Neuron (in vitro differentiated cells): ENCODE measurements at regions not wholly inside any gene's neighbourhood (a gene's known extent, or its start where the extent isn't known, plus 50 kb on each side); places are given as distances from the start of the nearest gene placed in this dataset.

ENCODE experiments used
- H2AFZ ChIP-seq: one replicate; pipeline ENCODE4 v1.6.1; 2013; ENCODE audit warnings: low read depth, mild to moderate bottlenecking, inconsistent platforms, low read length, moderate library complexity
- H3K27me3 ChIP-seq: one replicate; pipeline ENCODE4 v1.6.1; 2013; ENCODE audit warnings: low read length; ENCODE audit not compliant: insufficient read depth
- H3K36me3 ChIP-seq: one replicate; pipeline ENCODE4 v1.6.1; 2013; ENCODE audit warnings: low read length; ENCODE audit not compliant: insufficient read depth
- H3K4me1 ChIP-seq: one replicate; pipeline ENCODE4 v1.6.1; 2013; ENCODE audit warnings: low read length; ENCODE audit not compliant: insufficient read depth
- H3K4me3 ChIP-seq: 2 replicates; pipeline ENCODE4 v1.5.1; 2013; ENCODE audit warnings: mild to moderate bottlenecking, low read length, moderate library complexity
- H3K9me3 ChIP-seq: one replicate; pipeline ENCODE4 v1.6.1; 2013; ENCODE audit warnings: low read length

DNA sequence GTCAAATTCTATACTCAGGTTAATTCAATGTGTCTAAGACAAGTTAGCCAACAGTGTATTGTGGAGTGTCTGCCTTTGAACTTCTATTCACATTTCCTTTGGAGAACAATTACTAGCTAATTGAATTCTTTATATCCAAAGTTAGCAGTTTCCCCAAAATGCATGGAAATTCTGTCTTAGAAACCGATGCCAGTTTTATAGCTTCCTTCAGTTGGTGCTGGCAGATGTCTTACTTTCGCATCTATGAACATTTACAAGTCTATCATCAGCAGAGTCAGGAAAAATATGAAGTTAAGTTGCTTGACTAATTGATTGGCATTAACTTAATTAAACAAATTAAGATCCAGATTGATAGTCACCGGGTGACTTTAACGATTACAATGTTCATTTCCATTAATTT, 527.6 kb upstream of the CDH18 start:
- no peaks in the 10 kb centered on the region for H3K36me3 ChIP-seq
- H3K27me3 ChIP-seq = no peaks in the 10 kb centered on the region
- no peak overlapping the region for H3K4me3 ChIP-seq
- H2AFZ ChIP-seq = no peak overlapping the region
- no peaks in the 10 kb centered on the region for H3K9me3 ChIP-seq
- H3K4me1 ChIP-seq = no peaks in the 10 kb centered on the region

DNA sequence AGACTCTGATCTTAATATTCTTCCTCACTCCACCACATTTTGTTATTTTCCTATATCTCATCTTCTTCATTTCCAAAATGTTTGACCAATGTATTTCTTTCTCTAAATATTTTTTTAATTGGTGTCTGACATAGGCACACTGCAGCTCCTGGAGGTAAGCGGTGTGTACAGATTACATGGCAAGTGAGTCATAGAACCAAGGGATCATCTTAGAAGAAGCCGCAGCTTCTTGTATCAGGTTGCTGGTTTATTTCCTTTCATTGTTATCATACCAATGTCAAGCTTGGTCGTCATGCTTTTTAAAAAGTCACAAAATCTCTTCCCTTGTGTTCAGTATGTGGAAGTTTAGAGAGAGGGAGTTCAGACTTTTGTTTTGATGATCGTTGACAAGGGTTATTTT, 526.1 kb upstream of the CDH18 start:
- Histone ChIP-seq H3K4me3 (no peak overlapping the region), H3K9me3 (no peaks in the 10 kb centered on the region)

DNA sequence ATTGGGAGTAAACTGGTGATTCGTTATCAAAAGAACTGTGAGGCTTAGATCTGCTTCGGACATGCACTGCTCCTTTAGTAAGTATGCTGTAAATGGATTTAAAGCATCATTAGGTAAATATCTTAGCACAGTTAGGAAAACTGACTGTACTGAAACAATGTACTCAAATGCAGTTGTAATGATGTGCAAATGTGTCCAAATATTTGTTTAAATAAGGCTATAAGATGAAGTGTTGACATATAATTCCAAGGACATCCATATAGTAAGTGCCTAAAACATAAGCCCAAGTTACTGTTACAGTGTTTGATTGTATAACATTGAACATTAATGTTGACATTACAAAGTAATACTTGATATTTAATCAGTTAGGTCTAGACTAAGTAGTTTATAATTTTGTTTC, 512.5 kb upstream of the CDH18 start:
- no peak overlapping the region for H2AFZ ChIP-seq
- H3K27me3 ChIP-seq = no peaks in the 10 kb centered on the region
- no peaks in the 10 kb centered on the region for H3K9me3 ChIP-seq
- no peaks in the 10 kb centered on the region for H3K4me1 ChIP-seq
- no peaks in the 10 kb centered on the region for H3K36me3 ChIP-seq
- H3K4me3 ChIP-seq = no peak overlapping the region

More for the DNA sequence above, 526.1 kb upstream of the CDH18 start:
- Histone ChIP-seq H3K27me3 (no peaks in the 10 kb centered on the region), H2AFZ (no peak overlapping the region), H3K36me3 (no peaks in the 10 kb centered on the region), H3K4me1 (no peaks in the 10 kb centered on the region)

DNA sequence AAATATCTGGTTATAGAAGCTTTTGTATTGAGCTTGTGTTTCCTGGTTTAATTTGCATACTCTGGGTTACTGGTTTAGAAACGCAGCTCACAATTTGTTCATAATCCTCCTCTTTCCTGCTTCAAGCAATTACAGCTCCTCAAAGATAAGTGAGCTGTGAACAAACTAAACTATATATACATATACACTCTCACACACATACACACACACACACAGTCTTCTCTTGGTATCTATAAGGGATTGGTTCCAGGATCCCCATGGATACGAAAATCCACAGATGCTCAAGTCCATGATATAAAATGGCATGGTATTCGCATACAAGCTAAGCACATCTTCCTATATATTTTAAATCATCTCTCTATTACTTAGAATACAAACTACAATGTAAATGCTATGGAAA, 510.9 kb upstream of the CDH18 start:
- Histone ChIP-seq H3K36me3 (no peaks in the 10 kb centered on the region), H3K4me3 (no peak overlapping the region), H3K27me3 (no peaks in the 10 kb centered on the region), H3K4me1 (no peaks in the 10 kb centered on the region), H3K9me3 (no peaks in the 10 kb centered on the region), H2AFZ (no peak overlapping the region)

DNA sequence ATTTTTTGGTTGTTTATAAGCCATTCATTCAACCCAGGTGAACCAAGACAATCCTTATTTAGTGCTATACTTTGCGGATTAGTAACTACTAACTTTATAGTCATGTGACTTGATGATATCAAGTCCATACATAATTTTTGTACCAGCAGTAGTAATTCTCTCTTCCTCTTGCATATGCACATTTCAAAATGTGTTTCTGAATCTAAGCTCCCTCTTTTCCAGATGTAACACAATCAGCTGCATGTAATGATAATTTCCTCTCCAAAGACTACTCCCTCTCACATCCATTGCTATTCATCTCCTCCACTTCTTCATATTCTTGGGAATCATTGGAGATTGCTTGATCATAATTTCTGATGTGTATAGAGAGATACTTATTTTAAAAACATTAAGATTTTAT, 510.1 kb upstream of the CDH18 start:
- no peaks in the 10 kb centered on the region for H3K27me3 ChIP-seq
- H3K4me1 ChIP-seq = no peaks in the 10 kb centered on the region
- no peak overlapping the region for H2AFZ ChIP-seq
- no peak overlapping the region for H3K4me3 ChIP-seq
- H3K36me3 ChIP-seq = no peaks in the 10 kb centered on the region
- H3K9me3 ChIP-seq = no peaks in the 10 kb centered on the region

DNA sequence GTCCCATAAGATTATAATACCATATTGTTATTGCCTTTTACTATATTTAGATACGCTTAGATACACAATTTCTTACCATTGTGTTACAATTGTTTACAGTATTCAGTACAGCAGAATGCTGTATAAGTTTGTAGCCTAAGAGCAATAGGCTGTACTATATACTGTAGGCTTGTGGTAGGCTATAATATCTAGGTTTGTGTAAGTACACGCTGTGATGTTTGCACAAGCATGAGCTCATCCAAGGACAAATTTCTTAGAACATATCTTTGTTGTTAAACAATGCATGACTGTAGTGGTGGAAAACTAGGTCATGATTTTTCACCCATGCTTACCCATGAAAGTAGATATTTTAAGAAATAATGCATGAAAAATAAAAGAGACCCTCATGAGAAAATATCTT, 509.4 kb upstream of the CDH18 start:
- no peaks in the 10 kb centered on the region for H3K27me3 ChIP-seq
- H3K4me3 ChIP-seq = no peak overlapping the region
- H3K4me1 ChIP-seq = no peaks in the 10 kb centered on the region
- H3K9me3 ChIP-seq = no peaks in the 10 kb centered on the region
- H3K36me3 ChIP-seq = no peaks in the 10 kb centered on the region
- no peak overlapping the region for H2AFZ ChIP-seq

DNA sequence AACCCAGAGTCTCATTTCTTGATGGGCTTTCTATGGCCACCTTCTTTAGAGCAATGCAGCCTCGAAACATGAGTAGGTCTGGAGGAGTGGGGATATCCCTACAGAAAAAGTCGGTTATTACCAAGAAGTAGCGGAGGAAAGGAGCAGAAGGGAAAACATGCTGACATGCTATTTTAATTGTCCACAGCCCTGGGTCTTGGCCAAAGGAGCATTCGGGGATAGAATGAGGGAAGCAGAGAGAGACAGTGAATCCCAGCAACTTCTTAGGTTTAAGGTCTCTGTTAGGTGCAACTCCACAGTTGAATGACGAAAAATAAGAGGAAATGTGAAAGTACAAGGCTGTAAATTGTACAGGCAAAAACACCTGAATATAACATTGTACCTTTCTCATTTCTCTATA, 506.7 kb upstream of the CDH18 start:
- no peaks in the 10 kb centered on the region for H3K36me3 ChIP-seq

DNA sequence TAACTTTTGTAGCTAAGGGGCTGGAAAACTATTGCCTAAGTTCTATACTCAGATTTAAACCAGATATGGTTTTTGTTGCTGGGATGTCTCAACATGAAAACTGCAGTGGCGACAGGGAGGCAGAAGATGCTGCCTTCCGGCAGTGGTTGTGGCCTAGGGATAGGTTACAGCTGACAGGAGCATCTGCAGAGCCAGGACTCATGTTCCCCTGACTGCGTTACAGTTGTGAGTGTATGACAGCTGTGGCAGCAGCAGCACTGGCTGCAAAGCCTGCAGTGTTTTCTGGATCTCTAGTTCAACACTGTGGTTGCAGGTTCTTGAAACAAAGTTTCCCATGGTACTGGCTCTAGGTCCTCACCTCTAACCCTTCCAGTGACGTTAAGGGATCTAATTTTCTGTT, 498.8 kb upstream of the CDH18 start:
- Histone ChIP-seq H3K4me1 (no peaks in the 10 kb centered on the region), H3K27me3 (no peaks in the 10 kb centered on the region), H3K36me3 (no peaks in the 10 kb centered on the region), H3K4me3 (no peak overlapping the region), H2AFZ (no peak overlapping the region), H3K9me3 (no peaks in the 10 kb centered on the region)

More for the DNA sequence above, 506.7 kb upstream of the CDH18 start:
- Histone ChIP-seq H3K9me3 (no peaks in the 10 kb centered on the region), H2AFZ (no peak overlapping the region), H3K4me1 (no peaks in the 10 kb centered on the region), H3K27me3 (no peaks in the 10 kb centered on the region), H3K4me3 (no peak overlapping the region)

DNA sequence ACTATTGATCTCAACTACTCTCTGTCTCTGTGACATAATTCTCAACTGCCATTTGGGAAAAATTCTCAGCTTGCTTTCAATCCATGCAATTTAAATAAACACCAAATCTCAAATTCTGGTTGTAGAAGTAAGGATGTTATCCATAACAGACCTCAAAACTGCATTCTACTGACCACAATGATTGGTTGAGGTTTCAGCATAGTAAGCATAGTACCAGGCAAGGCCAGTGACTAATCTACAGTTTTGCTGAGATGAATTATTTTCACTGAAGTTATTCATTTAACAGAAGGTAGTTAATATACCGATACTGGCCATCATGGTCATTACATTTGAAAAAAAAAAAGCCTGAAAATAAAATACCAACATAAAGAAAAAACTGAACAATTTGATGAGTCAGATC, 488.0 kb upstream of the CDH18 start:
- no peaks in the 10 kb centered on the region for H3K27me3 ChIP-seq
- H2AFZ ChIP-seq = no peak overlapping the region
- no peaks in the 10 kb centered on the region for H3K4me1 ChIP-seq
- H3K9me3 ChIP-seq = no peaks in the 10 kb centered on the region
- H3K36me3 ChIP-seq = no peaks in the 10 kb centered on the region
- no peak overlapping the region for H3K4me3 ChIP-seq

DNA sequence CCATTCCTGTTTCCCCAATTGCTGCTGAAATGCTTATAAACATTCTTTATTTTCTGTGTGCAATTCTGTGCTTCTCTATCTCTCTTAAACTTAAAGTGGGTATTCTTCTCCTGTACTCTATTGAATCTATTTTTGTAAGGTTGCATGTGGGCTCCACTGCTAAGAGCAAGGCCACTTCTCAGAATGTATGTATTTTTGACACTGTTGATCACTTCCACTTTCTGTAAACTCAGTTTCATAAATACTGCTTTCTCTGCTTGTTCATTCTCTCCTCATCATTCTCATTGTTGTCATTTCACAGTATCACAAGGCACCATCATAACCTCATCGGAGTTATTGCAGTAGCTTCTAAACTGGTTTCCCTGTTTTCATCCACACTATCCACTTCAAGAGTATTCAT, 483.0 kb upstream of the CDH18 start:
- Histone ChIP-seq H3K4me1 (no peaks in the 10 kb centered on the region), H2AFZ (no peak overlapping the region), H3K4me3 (no peak overlapping the region), H3K9me3 (no peaks in the 10 kb centered on the region), H3K27me3 (no peaks in the 10 kb centered on the region), H3K36me3 (no peaks in the 10 kb centered on the region)

DNA sequence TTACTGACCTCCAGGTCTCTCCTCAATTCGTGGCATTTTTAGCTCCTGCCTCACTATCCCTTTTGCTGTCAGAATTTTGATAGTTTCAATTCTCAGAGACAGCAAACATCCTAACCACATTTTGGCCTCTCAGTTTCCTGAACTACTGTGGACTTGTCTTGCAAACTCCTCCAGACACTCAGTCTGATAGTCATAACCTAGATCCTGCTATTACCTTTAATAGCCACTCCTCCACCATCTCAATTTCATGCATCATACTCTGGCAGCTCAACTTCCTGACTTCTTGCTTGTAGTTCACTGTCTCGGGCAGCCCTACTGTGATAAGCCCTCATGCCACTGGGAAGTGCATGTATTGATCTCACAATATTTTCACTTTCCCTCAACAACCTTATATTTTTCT, 481.8 kb upstream of the CDH18 start:
- H3K4me1 ChIP-seq = no peaks in the 10 kb centered on the region
- H3K9me3 ChIP-seq = no peaks in the 10 kb centered on the region
- no peak overlapping the region for H2AFZ ChIP-seq
- no peaks in the 10 kb centered on the region for H3K27me3 ChIP-seq
- H3K4me3 ChIP-seq = no peak overlapping the region
- H3K36me3 ChIP-seq = no peaks in the 10 kb centered on the region

DNA sequence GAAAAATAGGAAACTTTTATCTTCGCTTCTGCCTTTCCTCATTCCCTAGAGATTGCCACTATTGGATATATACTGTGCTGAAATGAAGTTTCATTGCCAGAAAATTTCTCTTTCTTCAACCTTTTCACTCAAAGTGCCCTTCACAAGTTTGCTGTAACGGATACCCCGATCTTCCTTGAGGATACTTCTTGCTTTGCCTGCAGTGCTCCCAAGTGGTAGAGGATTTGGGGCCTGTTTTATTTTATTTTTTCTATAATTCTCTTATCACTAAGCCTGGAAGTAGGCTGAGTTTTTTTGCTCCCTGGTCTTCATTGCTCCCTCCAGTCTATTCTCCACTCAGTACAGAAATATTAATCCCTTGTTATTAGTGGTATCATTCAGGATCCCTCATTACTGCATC, 481.4 kb upstream of the CDH18 start:
- H3K4me3 ChIP-seq = no peak overlapping the region
- H3K9me3 ChIP-seq = no peaks in the 10 kb centered on the region
- H3K4me1 ChIP-seq = no peaks in the 10 kb centered on the region
- no peak overlapping the region for H2AFZ ChIP-seq
- no peaks in the 10 kb centered on the region for H3K36me3 ChIP-seq
- H3K27me3 ChIP-seq = no peaks in the 10 kb centered on the region

DNA sequence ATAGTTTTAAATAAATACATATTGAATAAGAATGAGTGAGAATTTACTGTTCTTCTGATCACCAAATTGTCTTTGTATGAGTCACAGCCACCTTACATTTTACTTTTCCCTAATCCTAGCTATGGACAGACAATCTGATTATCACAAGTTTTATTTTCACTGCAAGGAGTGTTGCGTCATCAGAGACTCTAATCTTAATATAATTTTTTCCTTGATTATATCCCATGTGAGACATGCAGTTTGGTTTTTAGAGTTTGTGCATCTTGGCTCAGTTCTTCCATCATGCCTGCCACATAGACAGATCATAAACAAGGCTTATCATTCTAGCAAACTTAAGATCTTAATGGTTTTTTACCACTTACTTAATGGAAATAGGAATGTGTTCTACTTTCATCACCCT, 478.5 kb upstream of the CDH18 start:
- no peak overlapping the region for H2AFZ ChIP-seq
- H3K9me3 ChIP-seq = no peaks in the 10 kb centered on the region
- H3K36me3 ChIP-seq = no peaks in the 10 kb centered on the region
- H3K4me1 ChIP-seq = no peaks in the 10 kb centered on the region
- no peaks in the 10 kb centered on the region for H3K27me3 ChIP-seq
- no peak overlapping the region for H3K4me3 ChIP-seq

DNA sequence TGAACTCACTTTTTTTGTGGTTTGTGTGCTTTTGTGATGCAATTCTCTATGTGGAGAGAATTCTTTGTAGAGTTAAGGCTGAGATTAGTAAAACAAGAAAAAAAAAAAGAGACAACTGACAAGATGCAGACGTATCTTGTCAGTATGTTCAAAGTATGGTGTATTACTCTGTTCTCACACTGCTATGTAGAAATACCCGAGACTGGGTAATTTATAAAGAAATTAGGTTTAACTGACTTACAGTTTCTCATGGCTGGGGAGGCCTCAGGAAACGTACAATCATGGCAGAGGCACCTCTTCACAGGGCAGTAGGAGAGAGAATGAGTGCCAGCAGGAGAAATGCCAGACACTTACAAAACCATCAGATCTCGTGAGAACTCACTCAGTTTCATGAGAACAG, 475.2 kb upstream of the CDH18 start:
- H3K27me3 ChIP-seq = no peaks in the 10 kb centered on the region

More for the DNA sequence above, 475.2 kb upstream of the CDH18 start:
- Histone ChIP-seq H3K36me3 (no peaks in the 10 kb centered on the region), H3K4me3 (no peak overlapping the region), H3K9me3 (no peaks in the 10 kb centered on the region), H2AFZ (no peak overlapping the region), H3K4me1 (no peaks in the 10 kb centered on the region)
